GM21360 (cell line): ENCODE measurements at regions not wholly inside any gene's neighbourhood (a gene's known extent, or its start where the extent isn't known, plus 50 kb on each side); places are given as distances from the start of the nearest gene placed in this dataset.
"Not testable (repeated sequence)": the region's sequence is repeated elsewhere in the genome, so short reads cannot be mapped to it uniquely, and the experiment has no call there.

Experiments
- ATAC-seq: cut with Tn5 transposase; IDR thresholded peaks from one replicate; pipeline ENCODE4 v1.9.1; 2021; ENCODE audit warnings: mild to moderate bottlenecking, moderate library complexity; ENCODE audit not compliant: unreplicated experiment

DNA sequence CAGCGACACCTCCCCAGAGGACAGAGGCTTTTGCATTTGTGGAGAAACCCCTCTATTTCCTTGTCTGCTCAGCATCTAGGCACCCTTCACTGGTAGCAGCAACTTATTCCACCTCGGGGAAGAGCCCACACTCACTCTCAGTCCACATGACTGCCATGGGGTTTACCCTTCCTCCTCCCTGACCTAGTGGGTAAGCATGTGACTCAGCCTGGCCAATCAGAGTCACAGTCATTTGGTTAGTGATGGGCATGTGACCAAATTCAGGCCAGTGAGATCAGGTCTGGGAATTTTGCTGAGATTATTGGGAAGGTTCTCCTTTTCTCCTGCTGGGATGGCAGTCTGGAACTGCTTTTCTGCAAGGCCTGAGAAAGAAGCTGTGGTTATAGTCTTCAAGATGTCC, 145.7 kb upstream of the PHACTR3 start:
- ATAC-seq, result no peak

DNA sequence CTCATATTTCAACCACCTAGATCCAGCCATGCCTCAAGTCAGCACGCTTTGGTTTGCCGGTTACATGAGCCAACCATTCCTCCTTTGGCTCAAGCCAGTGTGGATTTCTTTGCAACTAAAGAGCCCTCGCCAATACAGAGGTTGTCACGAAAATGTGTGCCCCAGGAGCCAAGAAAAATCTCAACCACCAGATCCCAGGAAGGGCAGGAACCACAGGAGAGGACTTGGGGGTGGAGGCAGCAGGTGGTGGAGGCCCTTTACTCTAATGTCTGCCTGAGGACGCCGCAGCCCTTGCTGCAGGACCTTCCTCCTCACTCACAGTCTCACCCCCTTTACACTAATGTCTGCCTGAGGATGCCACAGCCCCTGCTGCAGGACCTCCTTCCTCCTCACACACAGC, 144.8 kb upstream of the PHACTR3 start:
- ATAC-seq, result no peak

DNA sequence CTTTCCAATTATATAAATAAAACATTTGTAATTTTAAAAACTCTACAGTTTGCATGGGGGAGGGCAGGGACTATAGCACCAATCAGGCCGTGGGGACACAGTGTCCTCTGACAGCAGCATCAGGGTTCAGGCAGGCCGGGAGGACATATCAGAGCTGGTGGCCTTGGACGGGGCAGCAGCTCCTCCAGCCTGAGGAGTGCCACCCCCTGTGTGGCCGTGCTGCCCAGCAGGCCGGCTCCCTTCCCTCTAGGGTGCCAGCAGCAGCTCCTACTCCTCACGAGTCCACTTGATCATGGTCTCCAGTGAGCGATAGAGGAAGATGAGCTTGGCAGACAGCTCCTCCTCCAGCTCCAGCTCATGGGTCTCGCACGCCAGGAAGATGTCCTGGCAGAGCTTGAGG, 144.0 kb upstream of the PHACTR3 start:
- no peak for ATAC-seq

DNA sequence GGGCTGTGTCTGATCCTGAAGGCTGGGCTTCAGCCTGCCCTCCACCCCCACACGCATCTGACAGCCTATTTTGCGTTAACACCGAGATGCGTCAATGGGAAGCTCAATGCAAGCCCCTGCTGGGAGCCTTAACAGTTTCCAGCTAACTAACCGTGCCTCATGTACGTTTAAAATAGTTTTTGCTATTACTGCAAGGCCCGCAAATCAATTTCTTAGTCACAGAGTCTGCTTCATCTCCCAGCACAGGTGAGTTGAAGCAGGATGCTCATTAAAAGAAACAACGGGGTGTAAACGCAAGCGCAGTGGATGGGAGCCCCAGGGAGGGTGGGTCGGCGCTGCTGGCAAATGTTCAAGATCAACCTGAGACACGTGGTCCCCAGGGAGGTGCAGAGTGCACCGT, 142.8 kb upstream of the PHACTR3 start:
- no peak for ATAC-seq

DNA sequence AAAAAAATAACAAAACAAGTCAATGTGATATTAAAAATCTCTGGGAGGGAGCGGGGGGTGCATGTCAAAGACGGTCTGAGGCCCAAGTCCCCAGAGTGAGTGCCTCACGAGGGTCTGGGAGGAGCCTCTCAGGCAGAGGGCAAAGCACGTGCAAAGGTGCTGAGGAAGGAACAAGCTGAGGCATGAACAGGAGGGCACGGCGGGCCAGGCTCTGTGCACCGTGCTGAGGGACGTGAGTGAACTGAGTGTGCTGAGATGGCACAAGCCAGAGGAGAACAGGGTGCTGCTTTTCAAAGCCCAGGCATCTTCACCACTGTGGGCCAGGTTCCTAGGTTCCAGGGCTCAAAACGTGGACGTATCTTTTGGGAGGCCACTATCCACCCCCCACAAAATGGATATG, 142.1 kb upstream of the PHACTR3 start:
- no peak for ATAC-seq

DNA sequence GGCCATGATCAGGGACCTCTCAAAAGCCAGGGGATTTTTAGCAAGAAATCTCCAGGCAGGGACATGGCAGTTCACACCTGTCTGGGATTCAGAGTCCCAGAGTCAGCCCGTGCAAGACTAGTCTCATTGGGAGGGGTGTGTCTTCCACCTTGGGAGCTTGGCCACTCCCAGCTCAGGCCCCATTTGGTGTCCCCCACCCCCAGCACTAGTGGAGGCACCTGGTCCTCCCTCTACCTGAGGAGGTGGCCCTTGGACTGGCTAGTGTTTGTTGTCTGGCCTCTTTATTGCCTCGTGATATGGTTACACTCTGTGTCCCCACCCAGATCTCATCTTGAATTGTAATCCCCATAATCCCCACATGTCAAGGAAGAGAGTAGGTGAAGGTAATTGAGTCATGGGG, 140.8 kb upstream of the PHACTR3 start:
- no peak for ATAC-seq

DNA sequence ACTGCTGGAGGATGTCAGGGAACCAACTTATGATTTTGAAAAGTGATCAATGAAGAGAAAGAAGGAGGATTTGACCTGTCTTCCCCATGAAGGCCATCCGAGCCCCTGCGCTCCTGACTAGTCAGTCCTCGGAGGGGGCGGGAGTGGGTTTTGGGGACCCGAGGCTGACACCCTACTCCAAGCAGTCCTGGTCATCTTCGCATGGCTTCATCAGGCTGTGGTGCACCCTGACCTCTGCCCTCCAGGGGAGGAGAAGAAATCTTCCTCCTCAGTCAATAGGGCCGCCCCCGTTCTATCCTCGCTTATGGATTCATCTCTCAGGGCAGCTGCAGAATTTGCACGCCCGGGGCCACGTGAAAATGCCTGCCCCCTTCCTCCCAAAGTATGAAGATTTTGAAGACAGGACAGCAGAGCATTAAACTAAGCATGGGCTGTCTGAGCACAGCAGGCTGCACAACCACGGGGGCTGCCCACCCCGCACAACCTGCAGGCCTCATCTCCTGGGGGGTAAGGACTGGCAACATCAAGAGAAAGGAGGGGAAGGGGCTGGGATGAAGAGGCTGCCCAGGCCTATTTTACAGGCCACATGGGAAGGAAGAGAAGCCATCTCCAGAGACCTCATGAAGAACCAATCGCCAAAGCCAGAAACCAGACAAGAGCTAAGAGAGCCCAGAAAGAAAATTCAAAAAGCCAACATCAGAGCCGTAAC, 138.1 kb upstream of the PHACTR3 start:
- no peak for ATAC-seq

DNA sequence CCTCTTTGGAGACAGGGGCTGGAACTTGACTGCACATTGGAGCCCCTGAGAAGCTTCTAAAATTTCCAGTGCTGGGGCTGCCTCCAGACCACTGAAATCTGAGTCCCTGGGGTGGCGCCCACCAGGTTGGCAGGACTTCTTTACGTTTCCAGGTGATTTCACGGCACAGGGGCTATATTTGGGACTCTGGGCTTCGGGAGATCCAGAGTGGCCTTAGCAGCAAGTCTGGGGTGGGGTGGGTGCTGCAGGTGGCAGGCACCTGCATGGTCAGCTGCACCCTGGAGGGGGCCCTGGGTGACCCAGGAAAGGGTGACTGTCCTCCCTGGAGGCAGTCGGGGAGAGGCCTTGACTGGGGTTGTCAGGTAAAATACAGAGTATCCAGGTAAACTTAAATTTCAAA, 135.5 kb upstream of the PHACTR3 start:
- no peak for ATAC-seq

DNA sequence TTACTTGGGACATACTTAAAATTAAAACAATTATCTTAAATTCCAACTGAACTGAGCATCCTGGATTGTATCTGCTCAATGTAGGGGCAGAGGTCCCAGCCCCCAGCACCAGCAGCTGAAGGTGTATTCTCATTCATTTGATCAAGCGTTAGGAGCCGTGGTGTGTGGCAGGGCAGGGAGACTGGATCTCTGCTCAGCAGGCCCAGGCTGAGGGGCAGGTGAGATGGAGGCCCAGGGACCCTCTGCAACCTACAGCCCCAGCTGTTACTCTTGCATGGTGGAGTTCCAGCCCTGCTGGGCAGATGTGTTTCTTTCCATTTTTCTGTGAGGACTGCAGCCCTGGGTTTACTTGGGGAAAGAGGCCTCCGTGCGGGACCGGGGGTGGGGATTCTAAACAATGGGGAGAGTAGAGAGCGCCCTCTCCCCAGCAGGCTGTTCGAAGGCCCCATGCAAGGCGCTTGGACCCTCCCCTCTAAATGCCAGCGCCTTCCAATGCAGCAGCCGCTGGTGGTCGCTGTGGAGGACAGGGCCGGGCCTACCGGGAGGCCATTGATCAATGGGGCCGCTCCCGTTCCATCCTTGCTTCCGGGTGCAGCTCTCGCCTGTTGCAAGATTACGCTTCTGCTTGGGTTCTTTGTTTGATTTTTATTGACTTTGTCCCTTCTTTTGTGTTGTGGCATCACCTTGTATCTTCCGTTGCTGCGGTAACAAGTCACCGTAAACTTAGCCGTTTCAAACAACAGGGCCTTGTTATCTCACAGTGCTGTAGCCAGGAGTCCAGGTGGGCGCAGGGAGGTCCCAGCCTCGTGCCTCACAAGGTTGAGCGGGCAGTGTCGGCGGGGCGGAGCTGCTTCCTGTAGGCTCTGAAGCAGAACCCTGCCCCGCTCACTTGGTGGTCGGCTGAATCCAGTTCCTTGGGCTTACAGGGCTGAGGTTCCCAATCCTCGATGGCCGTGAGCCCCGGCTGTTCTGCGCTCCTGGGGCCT, 134.8 kb upstream of the PHACTR3 start:
- no peak for ATAC-seq

DNA sequence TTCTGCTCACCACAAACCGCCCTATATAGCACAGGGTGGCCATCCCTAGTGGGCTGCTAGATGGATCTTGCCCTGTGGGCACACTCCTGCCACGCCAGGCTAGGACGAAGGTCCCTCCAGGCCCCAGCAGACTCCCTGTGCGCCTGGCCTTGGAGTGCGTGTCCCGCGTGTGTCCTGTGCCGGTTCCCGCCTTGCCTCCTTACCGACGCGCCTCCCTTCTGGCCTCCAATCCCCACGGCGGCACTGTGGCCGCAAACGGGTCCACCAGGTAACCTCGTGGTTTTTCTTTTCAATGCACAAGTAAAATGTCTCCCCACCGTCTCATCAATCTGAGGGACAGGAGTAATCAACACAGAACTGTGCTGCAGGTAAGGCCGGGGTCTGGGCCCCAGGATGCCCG, 133.8 kb upstream of the PHACTR3 start:
- no peak for ATAC-seq

DNA sequence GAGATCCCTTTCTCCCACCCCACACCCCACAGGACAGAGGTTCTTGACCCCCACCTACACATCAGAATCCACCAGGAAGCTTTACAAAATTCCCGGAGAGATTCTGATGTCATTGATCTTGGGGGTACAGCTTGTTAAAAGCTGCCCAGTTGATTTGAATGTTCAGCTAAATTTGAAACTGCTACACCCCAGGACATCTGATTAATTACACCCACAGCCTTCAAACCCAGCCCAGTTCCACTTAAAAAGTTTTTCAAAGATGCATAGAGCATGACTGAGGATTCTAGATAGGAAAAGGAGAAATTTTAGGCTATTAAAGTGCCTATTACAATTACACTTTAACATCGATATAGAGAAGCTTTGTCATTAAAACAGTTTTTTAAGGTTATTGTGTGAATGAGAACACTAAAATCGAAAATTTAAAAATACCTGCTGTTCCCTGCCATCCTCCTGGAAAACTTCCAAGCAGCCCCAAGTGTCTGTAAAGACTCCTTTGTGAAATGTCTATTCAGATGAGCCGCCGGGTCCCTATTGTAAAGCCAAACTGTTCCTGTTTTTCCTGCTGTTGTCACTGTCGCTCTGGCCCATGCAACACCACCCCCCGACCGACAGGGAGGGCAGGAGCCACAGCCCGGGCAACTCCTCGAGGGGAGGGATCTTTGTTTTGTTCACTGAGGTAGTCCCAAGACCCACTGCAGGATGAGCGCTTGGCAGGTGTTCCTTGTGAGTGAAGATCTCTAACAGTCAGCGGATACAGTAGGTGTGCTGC, 132.5 kb upstream of the PHACTR3 start:
- no peak for ATAC-seq

DNA sequence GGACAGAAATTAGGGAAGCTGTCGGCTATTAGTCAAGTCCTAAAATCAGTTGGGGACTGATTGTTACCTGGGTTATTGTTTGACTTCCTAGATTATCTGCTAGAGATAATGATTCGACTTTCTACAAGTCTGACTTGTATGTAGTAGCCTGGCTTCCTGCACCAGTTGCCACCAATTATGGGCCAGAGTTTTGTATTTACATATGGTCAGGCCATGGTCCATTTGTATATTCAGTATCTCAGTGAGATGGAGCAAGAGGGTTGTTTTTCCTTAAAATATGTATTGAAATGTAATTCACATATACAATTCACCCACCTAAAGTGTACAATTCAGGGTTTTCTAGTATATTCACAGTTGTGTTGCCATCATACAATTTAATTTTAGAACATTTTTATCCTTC, 130.6 kb upstream of the PHACTR3 start:
- no peak for ATAC-seq

DNA sequence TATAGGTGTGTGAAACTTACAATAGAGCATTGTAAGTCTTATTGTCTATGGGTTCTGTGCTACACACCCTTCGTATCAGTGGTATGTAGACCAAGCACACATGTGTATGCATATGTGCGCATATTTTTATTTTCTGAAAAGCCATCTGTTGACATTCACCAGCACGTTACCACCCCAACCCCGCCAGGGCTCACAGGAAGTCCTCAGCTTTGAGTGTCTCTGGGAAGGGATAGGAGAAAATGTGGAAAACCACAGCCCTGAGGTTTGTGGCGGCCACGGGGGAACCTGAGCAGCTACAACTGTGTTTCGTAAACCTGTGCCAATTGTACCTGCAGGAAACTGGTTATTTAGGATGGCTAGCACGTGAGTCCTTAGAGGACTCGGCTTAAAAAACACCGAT, 123.3 kb upstream of the PHACTR3 start:
- no peak for ATAC-seq

DNA sequence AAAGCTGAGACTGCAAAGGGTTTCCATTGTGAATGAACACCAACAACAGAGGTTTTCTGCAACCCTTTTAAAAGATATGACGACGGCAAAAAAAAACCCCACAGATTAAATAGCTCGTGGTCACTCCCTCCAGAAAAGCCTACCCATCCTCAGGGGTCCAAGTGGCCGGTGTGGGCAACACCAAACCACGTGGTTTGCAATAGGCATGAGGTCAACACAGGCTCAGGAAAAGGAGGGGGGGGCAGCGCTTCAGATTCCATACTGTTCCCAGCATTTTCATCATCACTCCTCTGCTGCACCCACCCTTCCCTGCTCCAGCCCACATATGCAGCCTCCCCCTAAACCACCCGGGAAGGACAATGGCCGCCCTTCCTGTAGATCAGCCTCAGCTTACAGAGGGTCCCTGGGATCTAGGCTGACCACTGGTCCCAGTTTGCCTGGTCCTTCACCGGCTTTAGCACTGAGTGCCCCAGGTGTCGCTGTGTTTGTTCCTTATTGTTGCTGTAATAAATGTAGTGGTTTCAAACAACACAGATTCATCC, 122.8 kb upstream of the PHACTR3 start:
- no peak for ATAC-seq

DNA sequence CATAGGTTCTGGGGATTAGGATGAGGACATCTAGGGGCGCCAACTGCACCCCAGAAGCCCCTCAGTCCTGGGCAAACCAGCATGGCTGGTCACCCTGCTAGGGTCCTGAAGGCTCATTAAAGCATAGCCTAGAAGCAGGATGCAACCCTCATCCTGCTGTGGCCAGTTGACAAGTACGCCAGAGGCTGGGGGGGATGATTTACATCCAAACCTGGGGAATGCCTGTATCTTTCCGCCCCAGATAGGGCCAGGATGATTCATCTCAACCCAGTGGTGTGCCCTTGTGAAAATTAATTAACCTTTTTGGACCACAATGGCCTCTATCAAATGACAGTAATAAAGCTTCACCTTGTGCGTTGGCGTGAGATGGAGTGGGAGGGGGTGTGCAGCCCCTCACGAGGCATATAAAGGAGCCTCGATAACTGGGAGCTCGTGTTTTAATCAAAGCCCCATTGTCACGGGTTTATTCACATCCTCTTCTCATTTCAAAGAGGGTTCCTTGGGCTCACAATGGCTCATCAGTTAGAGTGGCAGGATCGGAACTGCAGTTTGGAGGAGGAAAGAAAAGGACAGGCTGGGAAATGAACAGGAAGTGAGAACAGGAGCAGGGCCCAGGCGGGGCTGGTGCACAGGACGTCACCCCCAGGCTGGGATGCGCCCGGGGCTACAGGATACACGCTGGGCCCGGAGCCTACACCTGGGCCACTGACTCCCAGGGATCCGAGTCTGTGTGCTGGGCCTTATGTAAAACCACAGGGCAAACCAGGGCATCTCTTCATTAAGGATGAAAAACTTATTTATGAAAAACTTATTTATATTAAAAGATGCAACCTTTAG, 121.8 kb upstream of the PHACTR3 start:
- no peak for ATAC-seq

DNA sequence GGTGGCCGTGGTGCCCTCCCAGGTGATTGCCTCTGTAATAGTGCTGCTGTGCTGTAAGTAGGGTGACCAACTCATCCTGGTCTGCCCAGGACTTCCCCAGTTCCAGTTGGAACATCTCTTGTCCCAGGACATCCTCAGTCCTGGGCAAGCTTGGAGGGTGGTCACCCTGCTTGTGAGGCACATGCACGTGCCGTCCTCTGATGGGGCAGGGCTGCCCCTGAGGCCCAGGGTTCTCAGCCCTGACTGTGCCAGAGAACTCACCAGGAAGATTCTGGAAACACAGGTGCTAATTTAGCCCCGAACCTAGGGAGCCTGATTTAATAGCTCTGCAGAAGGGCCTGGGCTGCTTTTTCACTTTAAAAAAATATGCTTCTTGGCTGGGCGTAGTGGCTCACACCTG, 120.9 kb upstream of the PHACTR3 start:
- ATAC-seq, result no peak

DNA sequence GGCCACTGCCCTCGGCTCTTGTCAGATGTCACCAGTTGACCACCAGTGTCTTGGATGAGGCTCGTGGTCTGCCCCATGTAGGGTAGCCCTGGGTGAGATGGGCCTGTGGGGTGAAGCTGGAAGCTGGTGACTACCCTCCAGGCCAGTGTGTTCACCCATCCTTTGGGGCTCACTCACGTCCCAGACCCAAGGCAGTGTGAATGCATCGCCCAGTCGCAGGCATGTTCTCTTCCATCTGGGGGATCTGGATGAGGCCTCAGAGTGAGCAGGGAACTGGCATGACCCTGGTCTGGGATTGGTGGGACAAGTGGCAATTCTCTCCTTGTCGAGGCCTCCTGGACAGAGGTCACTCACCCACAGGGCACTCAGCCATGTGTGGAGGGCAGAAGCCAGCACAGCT, 120.1 kb upstream of the PHACTR3 start:
- ATAC-seq, result no peak

DNA sequence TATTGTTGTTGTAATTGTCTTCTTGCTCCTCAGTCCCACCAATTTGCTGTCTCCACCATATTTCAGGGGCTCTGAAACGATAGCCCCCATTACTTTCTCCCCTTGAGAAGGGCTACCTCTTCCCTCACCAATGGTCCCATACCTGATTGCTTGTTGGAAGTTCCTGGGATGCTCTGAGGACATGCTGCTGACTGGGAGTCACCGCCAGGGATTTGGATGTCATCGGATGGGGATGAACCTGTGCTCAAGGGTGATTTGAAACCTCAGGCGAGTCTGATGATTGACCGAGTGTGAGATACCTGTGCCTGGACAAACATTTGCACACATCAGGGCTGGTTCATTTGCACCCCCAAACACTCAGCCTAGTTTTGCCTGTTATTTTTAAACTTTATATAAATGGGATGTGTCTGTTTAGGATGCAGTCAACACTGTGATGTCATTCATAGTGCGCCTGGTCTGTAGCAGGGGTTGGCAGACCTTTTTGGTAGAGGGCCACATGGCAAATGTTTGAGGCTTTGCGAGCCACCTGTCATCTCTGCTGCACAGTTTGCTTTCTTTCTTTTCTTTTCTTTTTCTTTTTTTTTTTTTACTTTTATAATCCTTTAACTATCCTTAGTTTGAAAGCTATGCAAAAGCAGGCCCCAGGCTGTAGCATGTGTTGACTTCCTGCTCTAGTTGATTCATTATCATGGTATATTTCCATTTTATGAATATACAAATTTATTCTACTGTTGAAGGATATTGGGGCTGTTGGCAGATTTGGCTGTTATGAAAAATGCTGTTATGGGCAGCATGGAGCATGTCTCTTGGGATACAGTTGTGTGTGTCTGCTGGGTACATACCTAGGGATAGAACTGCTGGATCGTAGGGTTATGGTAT, 118.5 kb upstream of the PHACTR3 start:
- ATAC-seq, result no peak

DNA sequence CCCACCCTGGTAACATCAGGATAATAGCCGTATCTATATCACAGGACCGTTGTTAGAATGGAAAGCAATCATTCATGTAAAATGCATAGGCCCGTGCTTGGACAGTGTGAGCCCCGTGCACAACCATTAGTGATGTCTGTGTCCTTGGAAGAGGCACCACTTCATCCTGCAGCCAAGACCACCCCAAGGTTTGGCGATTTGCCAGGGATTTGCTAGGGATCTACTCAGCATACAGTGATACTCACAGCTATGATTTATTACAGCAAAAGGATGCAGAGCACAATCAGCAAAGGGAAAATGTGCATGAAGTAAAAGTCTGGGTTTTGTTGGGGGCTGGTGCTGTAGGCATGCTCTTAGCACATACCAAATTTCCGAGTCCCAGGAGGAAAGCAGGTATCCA, 115.9 kb upstream of the PHACTR3 start:
- not testable (repeated sequence) for ATAC-seq
